Endodermal cell (in vitro differentiated cells): ENCODE measurements at regions not wholly inside any gene's neighbourhood (a gene's known extent, or its start where the extent isn't known, plus 50 kb on each side); places are given as distances from the start of the nearest gene placed in this dataset.

Experiments
- DNase-seq: peaks from one replicate; pipeline ENCODE4 v3.0.0-alpha.2; 2017
- H3K27ac ChIP-seq: 2 replicates; pipeline ENCODE4 v1.5.1; 2013; ENCODE audit warnings: mild to moderate bottlenecking, low read depth, low read length, moderate library complexity
- H3K27me3 ChIP-seq: 2 replicates; pipeline ENCODE4 v1.6.1; 2013; ENCODE audit warnings: mild to moderate bottlenecking, low read length, moderate library complexity; ENCODE audit not compliant: insufficient read depth, control insufficient read depth, poor library complexity, severe bottlenecking
- H3K36me3 ChIP-seq: 2 replicates; pipeline ENCODE4 v1.7.0; 2013; ENCODE audit warnings: mild to moderate bottlenecking, low read length, moderate library complexity; ENCODE audit not compliant: control insufficient read depth, insufficient read depth
- H3K4me1 ChIP-seq: one replicate; pipeline ENCODE4 v1.7.0; 2013; ENCODE audit warnings: low read length; ENCODE audit not compliant: control insufficient read depth, insufficient read depth
- H3K4me3 ChIP-seq: 2 replicates; pipeline ENCODE4 v1.5.1; 2013; ENCODE audit warnings: mild to moderate bottlenecking, low read length, moderate library complexity
- H3K9ac ChIP-seq: 2 replicates; pipeline ENCODE4 v1.6.1; 2013; ENCODE audit warnings: mild to moderate bottlenecking, low read length, moderate library complexity; ENCODE audit not compliant: poor library complexity, severe bottlenecking; ENCODE audit errors: extremely low read depth
- H3K9me3 ChIP-seq: 2 replicates; pipeline ENCODE4 v1.6.1; 2013; ENCODE audit warnings: mild to moderate bottlenecking, low read length, moderate library complexity; ENCODE audit not compliant: control insufficient read depth
- H3K27ac Mint-ChIP-seq: 2 replicates; pipeline ENCODE4 v1.8.0; 2020; ENCODE audit warnings: mixed read lengths
- H3K27me3 Mint-ChIP-seq: 2 replicates; pipeline ENCODE4 v1.8.0; 2021; ENCODE audit warnings: mild to moderate bottlenecking, mixed read lengths; ENCODE audit not compliant: insufficient read depth
- H3K36me3 Mint-ChIP-seq: 2 replicates; pipeline ENCODE4 v1.8.0; 2020; ENCODE audit warnings: low read depth, mixed read lengths
- H3K4me1 Mint-ChIP-seq: 2 replicates; pipeline ENCODE4 v1.8.0; 2020; ENCODE audit warnings: mixed read lengths
- H3K4me3 Mint-ChIP-seq: 2 replicates; pipeline ENCODE4 v1.8.0; 2020; ENCODE audit warnings: mild to moderate bottlenecking, moderate library complexity, mixed read lengths
- H3K9me3 Mint-ChIP-seq: 2 replicates; pipeline ENCODE4 v1.8.0; 2020; ENCODE audit warnings: mild to moderate bottlenecking, mixed read lengths
- WGBS, 2 experiments: methylation state at CpG; one replicate each; pipeline versions ENCODE4 v1.1.5 to v1.1.7; 2013; ENCODE audit warnings: missing lambda C conversion rate in 2 of 2, mixed read lengths in 1 of 2; ENCODE audit not compliant: insufficient coverage in 1 of 2, insufficient read length in 1 of 2; 5-methylcytosine and 5-hydroxymethylcytosine counted together
- TF ChIP-seq, protein P1 (sequence below): fragments of 200-600 bp; sonication (generic); conservative IDR thresholded peaks from 2 replicates; pipeline ENCODE4 v1.5.0; 2021; ENCODE audit warnings: antibody characterized with exemption, mild to moderate bottlenecking

DNA sequence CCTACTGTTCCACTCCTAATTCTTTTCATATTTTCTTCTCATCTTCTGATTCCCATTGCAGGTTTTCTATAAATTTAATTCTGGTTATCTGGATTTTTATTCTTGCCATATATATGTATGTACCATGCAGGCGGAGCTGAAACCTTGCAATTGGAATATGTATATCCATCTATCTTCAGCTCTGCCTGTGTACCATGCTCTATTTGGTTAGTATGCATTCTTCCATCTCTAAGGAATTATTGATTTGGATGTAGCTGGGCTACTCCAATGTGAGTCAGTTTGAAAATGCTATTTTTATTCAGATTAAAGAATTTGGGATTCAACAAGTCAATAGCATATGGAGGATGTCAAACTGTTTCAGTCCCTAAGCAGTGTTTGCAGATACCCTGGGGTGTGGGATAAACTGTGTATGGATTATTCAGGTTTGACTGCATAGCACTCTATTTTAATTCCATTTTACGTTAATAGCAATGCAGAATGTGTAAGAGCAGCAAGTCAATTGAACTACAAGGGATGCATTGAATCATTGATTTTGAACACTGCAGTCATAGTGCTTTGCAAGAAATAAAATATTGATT lies 528.1 kb upstream of the FZD8 start:
- H3K27ac Mint-ChIP-seq: no peak overlapping the region
- Histone ChIP-seq H3K9ac (no peak overlapping the region), H3K36me3 (no peaks in the 10 kb centered on the region), H3K27me3 (no peaks in the 10 kb centered on the region), H3K4me1 (peaks cover 7% of the 10 kb centered on the region), H3K9me3 (no peaks in the 10 kb centered on the region), H3K4me3 (no peak overlapping the region), H3K27ac (no peak overlapping the region)
- no peak for DNase-seq
- TF ChIP-seq, protein P1, sequence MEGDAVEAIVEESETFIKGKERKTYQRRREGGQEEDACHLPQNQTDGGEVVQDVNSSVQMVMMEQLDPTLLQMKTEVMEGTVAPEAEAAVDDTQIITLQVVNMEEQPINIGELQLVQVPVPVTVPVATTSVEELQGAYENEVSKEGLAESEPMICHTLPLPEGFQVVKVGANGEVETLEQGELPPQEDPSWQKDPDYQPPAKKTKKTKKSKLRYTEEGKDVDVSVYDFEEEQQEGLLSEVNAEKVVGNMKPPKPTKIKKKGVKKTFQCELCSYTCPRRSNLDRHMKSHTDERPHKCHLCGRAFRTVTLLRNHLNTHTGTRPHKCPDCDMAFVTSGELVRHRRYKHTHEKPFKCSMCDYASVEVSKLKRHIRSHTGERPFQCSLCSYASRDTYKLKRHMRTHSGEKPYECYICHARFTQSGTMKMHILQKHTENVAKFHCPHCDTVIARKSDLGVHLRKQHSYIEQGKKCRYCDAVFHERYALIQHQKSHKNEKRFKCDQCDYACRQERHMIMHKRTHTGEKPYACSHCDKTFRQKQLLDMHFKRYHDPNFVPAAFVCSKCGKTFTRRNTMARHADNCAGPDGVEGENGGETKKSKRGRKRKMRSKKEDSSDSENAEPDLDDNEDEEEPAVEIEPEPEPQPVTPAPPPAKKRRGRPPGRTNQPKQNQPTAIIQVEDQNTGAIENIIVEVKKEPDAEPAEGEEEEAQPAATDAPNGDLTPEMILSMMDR: no peak
- H3K4me1 Mint-ChIP-seq: peaks cover 33% of the 10 kb centered on the region
- H3K4me3 Mint-ChIP-seq: no peak overlapping the region
- 100% methylated on average over 2 of the region's 2 CpGs; no CpG with 5 or more reads in 1 of the 2 experiments for WGBS, 2 experiments
- H3K36me3 Mint-ChIP-seq: no peaks in the 10 kb centered on the region
- H3K27me3 Mint-ChIP-seq: no peaks in the 10 kb centered on the region
- no peaks in the 10 kb centered on the region for H3K9me3 Mint-ChIP-seq

GRCh38 chr10:36168777-36169176 lies 526.7 kb upstream of the FZD8 start:
- H3K27ac Mint-ChIP-seq: peak overlapping the region; percentile 21
- H3K9me3 Mint-ChIP-seq: no peaks in the 10 kb centered on the region
- peak; percentile 60 for DNase-seq
- no peak overlapping the region for H3K4me3 Mint-ChIP-seq
- no peaks in the 10 kb centered on the region for H3K36me3 ChIP-seq
- peak overlapping the region; percentile 22 for H3K4me3 ChIP-seq
- H3K27me3 ChIP-seq: no peaks in the 10 kb centered on the region
- no peaks in the 10 kb centered on the region for H3K9me3 ChIP-seq
- no peak overlapping the region for H3K27ac ChIP-seq
- H3K4me1 Mint-ChIP-seq: peaks cover 41% of the 10 kb centered on the region
- H3K27me3 Mint-ChIP-seq: no peaks in the 10 kb centered on the region
- H3K4me1 ChIP-seq: peaks cover 7% of the 10 kb centered on the region
- 43% methylated on average over 2 of the region's 2 CpGs; no CpG with 5 or more reads in 1 of the 2 experiments for WGBS, 2 experiments
- TF ChIP-seq, protein P1: no peak
- H3K36me3 Mint-ChIP-seq: no peaks in the 10 kb centered on the region
- H3K9ac ChIP-seq: no peak overlapping the region

DNA sequence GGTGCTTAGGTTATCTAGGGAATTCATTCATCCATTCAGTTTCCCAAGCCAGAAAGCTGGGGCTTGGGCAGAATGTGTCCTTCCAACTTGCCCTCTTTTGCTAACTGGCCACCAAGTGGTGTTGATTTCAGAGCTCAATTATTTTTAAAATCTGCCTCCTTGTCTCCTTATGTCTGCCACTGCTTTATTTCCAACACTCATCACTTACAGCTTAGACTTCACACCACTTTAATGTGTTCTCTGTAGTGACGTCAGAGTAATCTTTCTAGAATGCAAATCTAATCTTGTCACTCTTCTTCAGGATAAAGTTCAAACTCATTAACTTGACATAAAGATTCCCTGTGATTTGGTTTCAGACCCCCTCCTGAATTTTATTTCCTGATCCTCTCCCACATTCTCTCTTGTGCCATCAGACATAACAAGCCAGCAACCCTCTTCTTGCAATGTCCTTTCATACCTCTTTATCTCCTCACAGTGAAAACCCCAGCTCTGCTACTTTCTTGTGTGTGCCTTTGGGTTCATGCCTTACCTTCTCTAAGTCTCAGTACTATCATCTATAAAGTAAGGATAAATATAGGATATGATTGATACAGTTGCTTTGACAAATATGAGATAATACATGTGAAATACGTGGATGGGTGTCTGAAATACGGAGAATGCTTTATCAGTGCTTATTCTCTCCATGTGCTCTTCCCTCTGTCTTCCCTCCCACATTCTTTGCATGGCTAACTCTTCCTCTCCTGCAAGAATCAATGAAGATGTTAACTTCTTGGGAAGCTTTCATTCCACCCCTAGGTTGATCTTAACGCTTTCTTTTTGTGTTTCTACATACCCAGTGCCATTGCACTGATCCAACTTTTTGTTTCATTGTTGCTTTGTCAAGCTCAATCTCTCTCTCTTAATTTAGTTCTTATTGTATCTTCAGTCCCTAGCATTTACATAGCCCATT lies 522.7 kb upstream of the FZD8 start:
- Histone ChIP-seq H3K4me3 (no peak overlapping the region), H3K9me3 (peaks cover 12% of the 10 kb centered on the region), H3K9ac (no peak overlapping the region), H3K27me3 (no peaks in the 10 kb centered on the region), H3K27ac (no peak overlapping the region), H3K36me3 (no peaks in the 10 kb centered on the region), H3K4me1 (peaks cover 4% of the 10 kb centered on the region)
- Mint-ChIP-seq H3K36me3 (peaks cover 2% of the 10 kb centered on the region), H3K27ac (no peak overlapping the region), H3K4me3 (no peak overlapping the region), H3K4me1 (peaks cover 29% of the 10 kb centered on the region), H3K9me3 (peaks cover 12% of the 10 kb centered on the region), H3K27me3 (no peaks in the 10 kb centered on the region)
- 51 to 65% methylated on average over 3 to 4 of the region's 4 CpGs for WGBS, 2 experiments
- TF ChIP-seq, protein P1: no peak
- DNase-seq: no peak
